GM13976 (cell line): ENCODE measurements at regions not wholly inside any gene's neighbourhood (a gene's known extent, or its start where the extent isn't known, plus 50 kb on each side); places are given as distances from the start of the nearest gene placed in this dataset.
"Not testable (repeated sequence)": the region's sequence is repeated elsewhere in the genome, so short reads cannot be mapped to it uniquely, and the experiment has no call there.

Experiments used
- DNase-seq: peaks from one replicate; pipeline ENCODE4 v3.0.0; 2012; ENCODE audit warnings: low spot score
- CTCF ChIP-seq: IDR thresholded peaks from 2 replicates; pipeline ENCODE4 v1.5.1; 2012; ENCODE audit warnings: borderline replicate concordance, mild to moderate bottlenecking; ENCODE audit not compliant: insufficient read depth; ENCODE audit errors: extremely low read depth, missing control alignments, control extremely low read depth
- in situ Hi-C: fragments of 300-500 bp; cut with MboI; formaldehyde crosslinking; loops from one replicate; pipeline ENCODE4 v1.12.0; 2022; ENCODE audit warnings: low sequenced_read_pairs, mixed read lengths, inconsistent platforms; ENCODE audit not compliant: unreplicated experiment

GRCh38 chr5:25334350-25334749, 689.6 kb upstream of the CDH10 start:
- in situ Hi-C loops, result no loop called here
- TF ChIP-seq CTCF, result no peak
- no peak for DNase-seq

DNA sequence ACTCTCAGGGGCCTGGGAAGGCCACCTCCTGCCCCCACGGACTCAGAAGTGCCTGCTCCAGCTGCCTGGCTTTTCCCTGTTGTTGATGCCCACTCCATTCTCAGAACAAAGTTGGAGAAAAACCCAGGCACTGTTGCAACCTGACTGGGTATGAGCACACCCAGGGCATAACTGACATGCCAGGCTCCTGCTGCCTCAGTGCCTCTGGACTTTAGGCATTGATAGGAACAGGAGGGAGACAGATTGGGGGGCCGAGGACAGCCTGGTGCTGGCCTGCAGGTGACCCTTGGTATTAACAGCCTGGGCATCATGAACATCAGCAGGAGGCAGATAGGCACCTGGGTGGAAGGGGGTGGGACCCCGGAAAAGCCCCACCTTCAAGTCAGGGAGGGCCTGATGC, 685.9 kb upstream of the CDH10 start:
- in situ Hi-C loops, result no loop called here
- no peak for TF ChIP-seq CTCF
- DNase-seq, result no peak

DNA sequence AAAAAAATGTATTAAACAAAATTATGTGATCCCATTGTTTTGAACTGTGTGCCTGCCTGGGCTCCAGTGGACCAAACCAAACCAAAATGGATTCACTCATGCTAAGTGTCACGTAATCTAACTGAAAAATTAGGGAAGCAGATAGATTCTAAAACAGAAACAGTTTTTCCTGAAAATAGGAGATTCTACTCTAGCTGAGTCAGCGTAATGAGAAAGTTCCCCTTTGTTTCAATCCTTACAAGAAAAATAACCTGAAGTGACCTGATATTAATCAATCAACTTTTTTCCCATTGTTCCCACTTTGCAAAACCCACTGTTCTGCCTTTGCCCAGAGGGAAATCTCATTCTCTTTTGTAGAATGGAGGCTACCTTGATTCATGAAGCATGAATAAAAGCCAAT, 682.4 kb upstream of the CDH10 start:
- no peak for DNase-seq
- no peak for TF ChIP-seq CTCF
- in situ Hi-C loops, result no loop called here

DNA sequence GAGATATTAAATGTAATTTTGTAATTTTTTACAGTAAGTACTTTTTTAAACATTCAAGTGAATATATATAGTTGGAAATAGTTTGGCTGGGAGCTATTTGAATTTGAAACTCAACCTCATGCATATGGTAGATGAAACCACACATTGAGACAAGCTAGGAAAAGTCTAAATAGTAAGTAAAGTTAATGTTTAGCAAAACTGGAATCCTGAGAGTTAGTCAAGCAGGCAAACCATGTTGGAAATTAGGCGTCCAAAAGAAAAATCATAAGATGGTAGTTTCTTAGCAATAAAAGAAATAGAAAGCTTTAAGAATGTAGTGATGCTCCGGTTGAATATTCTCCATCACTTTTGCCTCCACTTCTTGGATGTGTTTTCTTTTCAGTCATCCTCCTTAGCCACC, 657.1 kb upstream of the CDH10 start:
- DNase-seq, result no peak
- in situ Hi-C loops, result no loop called here
- TF ChIP-seq CTCF, result no peak

DNA sequence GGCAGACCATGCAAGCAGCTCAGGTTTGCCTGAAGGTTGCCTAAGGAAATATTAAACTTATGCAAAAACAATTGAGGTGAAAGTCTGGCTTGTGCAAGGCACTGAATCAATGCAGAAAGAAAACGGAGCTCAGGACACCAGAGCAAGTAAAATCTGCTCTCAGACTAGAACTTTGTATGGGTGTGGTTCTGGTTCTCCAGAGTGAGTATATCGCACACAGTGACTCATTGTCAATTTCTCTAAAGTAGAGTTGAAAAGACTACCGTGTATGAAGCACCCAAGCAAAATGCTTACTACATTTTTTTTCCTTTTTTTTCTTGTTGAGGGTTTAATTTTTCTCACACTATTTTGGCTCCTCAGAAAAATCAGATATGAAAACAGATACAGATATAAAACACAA, 650.3 kb upstream of the CDH10 start:
- in situ Hi-C loops, result no loop called here
- no peak for TF ChIP-seq CTCF
- DNase-seq, result no peak

GRCh38 chr5:25289766-25290165, 645.0 kb upstream of the CDH10 start:
- in situ Hi-C loops, DNase-seq: not testable (repeated sequence)

DNA sequence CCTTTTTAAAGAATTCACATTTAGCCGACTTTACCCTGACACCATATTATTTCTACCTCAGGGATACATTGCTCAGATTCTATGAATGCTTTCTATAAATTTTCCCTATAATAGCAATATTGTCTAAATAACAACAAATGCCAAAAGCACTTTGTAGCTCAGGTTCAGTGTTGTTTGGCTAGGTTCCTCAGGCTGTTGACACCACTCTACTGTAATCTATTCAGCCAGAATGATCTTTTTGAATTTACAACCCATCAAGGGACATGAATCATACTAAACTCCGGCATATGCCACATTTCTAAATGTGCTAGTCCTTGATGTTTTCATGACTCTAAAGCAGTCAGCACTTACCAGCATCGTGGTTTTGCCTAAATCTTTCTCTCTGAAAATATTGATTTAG, 641.5 kb upstream of the CDH10 start:
- TF ChIP-seq CTCF, result no peak
- DNase-seq, result no peak
- in situ Hi-C loops, result no loop called here
